Muscle of leg (tissue), 3 donors: ENCODE measurements at regions not wholly inside any gene's neighbourhood (a gene's known extent, or its start where the extent isn't known, plus 50 kb on each side); places are given as distances from the start of the nearest gene placed in this dataset.
A peak's percentile ranks its signal among the peaks of the same experiment; 100 is the strongest.
"Not testable (repeated sequence)": the region's sequence is repeated elsewhere in the genome, so short reads cannot be mapped to it uniquely, and the experiment has no call there.

Source experiments
- DNase-seq: peaks from one replicate; pipeline ENCODE4 v3.0.0; 2013
- H3K27ac ChIP-seq: one replicate; pipeline ENCODE4 v1.5.1; 2013; ENCODE audit warnings: mild to moderate bottlenecking, low read length, control low read depth
- H3K27me3 ChIP-seq: one replicate; pipeline ENCODE4 v1.6.1; 2013; ENCODE audit warnings: low read length; ENCODE audit not compliant: control insufficient read depth, insufficient read depth
- H3K36me3 ChIP-seq: one replicate; pipeline ENCODE4 v1.6.1; 2013; ENCODE audit warnings: low read length; ENCODE audit not compliant: control insufficient read depth, insufficient read depth
- H3K4me1 ChIP-seq: one replicate; pipeline ENCODE4 v1.6.1; 2013; ENCODE audit warnings: low read length; ENCODE audit not compliant: control insufficient read depth, insufficient read depth
- H3K4me3 ChIP-seq: one replicate; pipeline ENCODE4 v1.5.1; 2013; ENCODE audit warnings: low read length, control low read depth
- H3K9me3 ChIP-seq: replicated peaks from 2 replicates; pipeline ENCODE4 v1.6.1; 2013; ENCODE audit warnings: low read depth, low read length; ENCODE audit not compliant: control insufficient read depth
- WGBS: methylation state at CpG from one replicate; pipeline ENCODE4 v1.1.5; 2013; ENCODE audit warnings: missing lambda C conversion rate; ENCODE audit not compliant: insufficient coverage; 5-methylcytosine and 5-hydroxymethylcytosine counted together

DNA sequence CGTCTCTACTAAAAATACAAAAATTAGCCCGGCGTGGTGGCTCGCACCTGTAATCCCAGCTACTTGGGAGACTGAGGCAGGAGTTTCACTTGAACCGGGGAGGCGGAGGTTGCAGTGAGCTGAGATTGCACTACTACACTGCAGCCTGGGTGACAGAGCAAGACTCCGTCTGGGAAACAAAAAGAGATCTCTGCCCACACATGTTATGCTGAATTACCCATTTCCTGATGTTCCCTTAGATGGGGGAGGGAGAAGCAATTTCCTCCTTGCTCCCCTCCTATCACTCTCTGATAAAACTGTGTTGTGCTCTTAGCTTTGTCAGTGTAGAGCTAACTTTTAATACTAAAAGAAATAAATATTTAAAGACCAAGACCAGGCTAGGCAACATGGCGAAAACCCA, 102.5 kb downstream of the LARP7 start:
- no peak for DNase-seq
- H3K4me3 ChIP-seq, result no peak overlapping the region
- no peaks in the 10 kb centered on the region for H3K4me1 ChIP-seq
- H3K27ac ChIP-seq, result no peak overlapping the region
- no peaks in the 10 kb centered on the region for H3K36me3 ChIP-seq
- H3K9me3 ChIP-seq, result no peaks in the 10 kb centered on the region
- H3K27me3 ChIP-seq, result no peaks in the 10 kb centered on the region
- 94% methylated on average over 4 of the region's 8 CpGs for WGBS

GRCh38 chr4:112747036-112747435, 110.1 kb downstream of the LARP7 start:
- Histone ChIP-seq H3K27ac (no peak overlapping the region), H3K36me3 (no peaks in the 10 kb centered on the region)
- WGBS, result no CpG with 5 or more reads among the region's 1 CpG

GRCh38 chr4:112748352-112748878, 111.5 kb downstream of the LARP7 start:
- no peaks in the 10 kb centered on the region for H3K9me3 ChIP-seq
- no peaks in the 10 kb centered on the region for H3K27me3 ChIP-seq
- no peaks in the 10 kb centered on the region for H3K36me3 ChIP-seq
- DNase-seq, result peak; percentile 20
- no peak overlapping the region for H3K27ac ChIP-seq
- no peak overlapping the region for H3K4me3 ChIP-seq
- H3K4me1 ChIP-seq, result no peaks in the 10 kb centered on the region

More at GRCh38 chr4:112747036-112747435, 110.1 kb downstream of the LARP7 start:
- no peaks in the 10 kb centered on the region for H3K9me3 ChIP-seq
- no peak overlapping the region for H3K4me3 ChIP-seq
- no peaks in the 10 kb centered on the region for H3K27me3 ChIP-seq
- no peak for DNase-seq
- no peaks in the 10 kb centered on the region for H3K4me1 ChIP-seq

DNA sequence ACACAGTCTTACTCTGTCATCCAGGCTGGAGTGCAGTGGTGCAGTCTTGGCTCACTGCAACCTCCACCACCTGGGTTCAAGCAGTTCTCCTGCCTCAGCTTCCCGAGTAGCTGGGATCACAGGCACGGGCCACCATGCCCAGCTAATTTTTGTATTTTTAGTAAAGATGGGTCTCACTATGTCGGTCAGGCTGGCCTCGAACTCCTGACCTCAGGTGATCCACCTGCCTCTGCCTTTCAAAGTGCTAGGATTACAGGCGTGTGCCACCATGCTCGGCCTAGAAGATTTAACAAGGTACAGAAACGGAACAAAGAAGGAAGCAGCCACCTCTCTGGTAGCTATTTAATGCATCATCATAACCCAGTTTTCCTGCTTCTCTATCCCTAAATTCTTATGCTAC, 113.8 kb downstream of the LARP7 start:
- not testable (repeated sequence) for H3K4me1 ChIP-seq, H3K27me3 ChIP-seq, H3K4me3 ChIP-seq, H3K36me3 ChIP-seq, H3K27ac ChIP-seq, H3K9me3 ChIP-seq, DNase-seq
- 90% methylated on average over 5 of the region's 7 CpGs for WGBS

GRCh38 chr4:112751447-112751846, 114.5 kb downstream of the LARP7 start:
- Histone ChIP-seq H3K4me3 (no peak overlapping the region), H3K27me3 (no peaks in the 10 kb centered on the region), H3K4me1 (no peaks in the 10 kb centered on the region), H3K9me3 (no peaks in the 10 kb centered on the region), H3K27ac (no peak overlapping the region), H3K36me3 (no peaks in the 10 kb centered on the region)
- no peak for DNase-seq
- WGBS, result no CpG with 5 or more reads among the region's 1 CpG

DNA sequence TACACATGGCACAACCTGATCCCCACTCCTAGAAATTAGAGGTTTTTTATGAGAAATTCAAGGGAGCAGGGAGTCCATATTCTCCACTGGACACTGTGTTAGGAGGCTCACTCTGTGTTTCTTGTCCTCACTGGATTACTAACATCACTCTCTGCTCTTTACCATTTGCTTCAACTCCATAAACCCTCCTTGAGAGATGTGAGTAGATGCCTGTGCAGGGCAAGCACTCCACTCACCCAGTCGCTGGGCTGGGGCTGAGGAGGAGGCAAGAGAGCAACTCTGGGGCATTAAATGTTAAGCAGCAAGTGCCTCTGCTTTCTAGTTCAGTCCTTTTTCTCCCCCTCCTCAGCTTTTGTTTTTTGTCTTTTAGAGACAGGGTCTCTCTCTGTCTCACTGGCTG, 115.1 kb downstream of the LARP7 start:
- Histone ChIP-seq H3K27me3 (no peaks in the 10 kb centered on the region), H3K4me1 (no peaks in the 10 kb centered on the region), H3K27ac (no peak overlapping the region), H3K4me3 (no peak overlapping the region), H3K9me3 (no peaks in the 10 kb centered on the region), H3K36me3 (no peaks in the 10 kb centered on the region)
- WGBS, result no CpG with 5 or more reads among the region's 1 CpG
- no peak for DNase-seq

- Histone ChIP-seq H3K4me3 (no peak overlapping the region), H3K36me3 (no peaks in the 10 kb centered on the region), H3K4me1 (no peaks in the 10 kb centered on the region), H3K9me3 (no peaks in the 10 kb centered on the region), H3K27ac (no peak overlapping the region), H3K27me3 (no peaks in the 10 kb centered on the region)
- WGBS, result 100% methylated on average over 2 of the region's 3 CpGs
- no peak for DNase-seq
Measured at GRCh38 chr4:112752510-112752909, 115.6 kb downstream of the LARP7 start.

DNA sequence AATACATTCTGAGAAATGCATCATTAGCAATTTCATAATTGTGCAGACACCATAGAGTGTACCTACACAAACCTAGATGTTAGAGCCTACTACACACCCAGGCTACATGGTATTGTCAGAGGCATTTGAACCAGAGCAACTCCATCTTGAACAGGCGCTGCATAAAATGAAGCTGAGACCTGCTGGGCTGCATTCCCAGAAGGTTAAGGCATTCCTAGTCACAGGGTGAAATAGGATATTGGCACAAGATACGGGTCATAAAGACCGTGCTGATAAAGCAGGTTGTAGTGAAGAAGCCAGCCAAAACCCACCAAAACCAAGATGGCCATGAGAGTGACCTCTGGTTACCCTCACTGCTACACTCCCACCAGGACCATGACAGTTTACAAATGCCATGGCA, 116.4 kb downstream of the LARP7 start:
- H3K27ac ChIP-seq, result no peak overlapping the region
- H3K4me1 ChIP-seq, result no peaks in the 10 kb centered on the region
- DNase-seq, result no peak
- 60% methylated on average over 1 of the region's 3 CpGs for WGBS
- no peaks in the 10 kb centered on the region for H3K9me3 ChIP-seq
- H3K4me3 ChIP-seq, result no peak overlapping the region
- H3K36me3 ChIP-seq, result no peaks in the 10 kb centered on the region
- H3K27me3 ChIP-seq, result no peaks in the 10 kb centered on the region

DNA sequence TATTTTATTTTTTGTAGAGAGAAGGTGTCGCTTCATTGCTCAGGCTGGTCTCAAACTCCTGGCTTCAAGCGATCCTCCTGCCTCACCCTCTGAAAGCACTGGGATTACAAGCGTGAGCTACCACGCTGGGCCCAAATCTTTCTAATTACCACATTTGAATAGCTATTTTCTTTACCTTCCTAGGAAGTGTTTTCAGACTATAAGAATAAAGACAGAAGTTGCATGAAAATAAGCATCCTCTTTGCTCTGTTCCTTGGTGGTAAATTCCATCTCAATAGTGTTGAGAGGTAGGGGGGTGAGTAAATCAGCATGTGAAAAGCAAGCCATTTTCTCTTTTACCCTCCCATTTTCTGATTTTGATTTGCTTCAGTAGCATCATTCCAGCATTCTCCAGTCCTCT, 122.4 kb downstream of the LARP7 start:
- Histone ChIP-seq H3K9me3 (no peaks in the 10 kb centered on the region), H3K4me3 (no peak overlapping the region), H3K27me3 (no peaks in the 10 kb centered on the region), H3K27ac (no peak overlapping the region), H3K4me1 (no peaks in the 10 kb centered on the region), H3K36me3 (no peaks in the 10 kb centered on the region)
- DNase-seq, result no peak
- WGBS, result 60% methylated on average over 2 of the region's 4 CpGs

- no peaks in the 10 kb centered on the region for H3K9me3 ChIP-seq
- H3K36me3 ChIP-seq, result no peaks in the 10 kb centered on the region
- WGBS, result no CpG with 5 or more reads among the region's 5 CpGs
- no peak overlapping the region for H3K27ac ChIP-seq
- H3K4me3 ChIP-seq, result no peak overlapping the region
- H3K27me3 ChIP-seq, result no peaks in the 10 kb centered on the region
- H3K4me1 ChIP-seq, result no peaks in the 10 kb centered on the region
- DNase-seq, result peak; percentile 37
Measured at GRCh38 chr4:112765317-112765974, 128.5 kb downstream of the LARP7 start.

DNA sequence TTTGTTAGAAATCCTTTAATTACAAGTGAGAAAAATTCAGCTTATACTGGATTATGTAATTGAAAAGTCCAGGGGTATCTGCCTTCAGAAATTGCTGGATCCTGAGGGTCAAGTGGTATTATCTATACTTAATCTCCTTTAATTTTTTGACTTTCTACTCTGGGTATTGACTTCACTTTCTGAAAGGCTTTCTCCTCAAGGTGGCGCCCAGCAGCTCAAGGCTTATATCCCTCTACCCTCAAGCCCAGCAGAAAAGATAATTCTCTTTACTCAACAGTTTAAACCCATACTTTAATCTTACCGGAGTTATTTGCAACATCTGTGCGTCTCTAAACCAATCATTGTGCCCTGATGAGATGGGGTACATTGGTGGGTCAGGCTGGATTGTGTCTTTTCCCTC, 129.5 kb downstream of the LARP7 start:
- Histone ChIP-seq H3K4me3 (no peak overlapping the region), H3K4me1 (no peaks in the 10 kb centered on the region), H3K27ac (no peak overlapping the region), H3K9me3 (no peaks in the 10 kb centered on the region), H3K36me3 (no peaks in the 10 kb centered on the region), H3K27me3 (no peaks in the 10 kb centered on the region)
- peak; percentile 69 for DNase-seq
- WGBS, result no CpG with 5 or more reads among the region's 3 CpGs
